GM12878 (cell line): ENCODE measurements at regions not wholly inside any gene's neighbourhood (a gene's known extent, or its start where the extent isn't known, plus 50 kb on each side); places are given as distances from the start of the nearest gene placed in this dataset.

Experiments
- CTCF ChIP-seq, 3 experiments: IDR thresholded peaks in 2 of 3; conservative IDR thresholded peaks in 1 of 3; 2 replicates each; pipeline ENCODE4 v1.5.1; 2011; ENCODE audit warnings: low read depth in 3 of 3, low read length in 3 of 3, mild to moderate bottlenecking in 3 of 3, control low read depth in 2 of 3, moderate library complexity in 2 of 3, inconsistent platforms in 1 of 3, mixed read lengths in 1 of 3; ENCODE audit not compliant: control insufficient read depth in 2 of 3, insufficient read depth in 1 of 3; ENCODE audit errors: extremely low read depth in 1 of 3
- NRF1 ChIP-seq: conservative IDR thresholded peaks from 2 replicates; pipeline ENCODE4 v1.6.1; 2011; ENCODE audit warnings: mild to moderate bottlenecking, low read depth, low read length, improper control_type of control experiment
- POLR2A ChIP-seq: IDR thresholded peaks from 2 replicates; pipeline ENCODE4 v1.6.1; 2011; ENCODE audit warnings: low read depth, mild to moderate bottlenecking, low read length
- SMC3 ChIP-seq: IDR thresholded peaks from 2 replicates; pipeline ENCODE4 v1.6.1; 2011; ENCODE audit warnings: low read length, improper control_type of control experiment, borderline replicate concordance

GRCh38 chr3:13722178-13722577 lies 157.7 kb downstream of the WNT7A start:
- TF ChIP-seq SMC3 = no peak
- no peak for TF ChIP-seq POLR2A
- no peak for TF ChIP-seq CTCF (IDR thresholded peaks at IDR 0.05 in 2 of 3, conservative IDR thresholded peaks at IDR 0.05 in 1 of 3; ENCODE audit: control insufficient read depth in 2 of 3, extremely low read depth in 1 of 3, insufficient read depth in 1 of 3, low read depth in 3 of 3, low read length in 3 of 3)
- TF ChIP-seq NRF1 = no peak
